Activated T-helper 1 cell treated with anti-CD3 and anti-CD28 coated beads, Interleukin-12 subunit alpha, Interleukin-12 subunit beta, Interleukin-2, Interleukin-4 antibody, amounts not matched to agents 30 ng/mL and 10 ng/mL and 1 ng/mL, durations not matched to agents 14 hours and 24 hours and 36 hours (primary cell): ENCODE measurements at regions not wholly inside any gene's neighbourhood (a gene's known extent, or its start where the extent isn't known, plus 50 kb on each side); places are given as distances from the start of the nearest gene placed in this dataset.

Experiments
- DNase-seq: peaks from one replicate; pipeline ENCODE4 v3.0.0; 2021; ENCODE audit warnings: low spot score
- H3K27ac Mint-ChIP-seq: one replicate; pipeline ENCODE4 v1.8.0; 2021; ENCODE audit warnings: mild to moderate bottlenecking, mixed read lengths
- H3K27me3 Mint-ChIP-seq: one replicate; pipeline ENCODE4 v1.8.0; 2022; ENCODE audit warnings: mild to moderate bottlenecking, moderate library complexity, mixed read lengths; ENCODE audit not compliant: insufficient read depth
- H3K36me3 Mint-ChIP-seq: one replicate; pipeline ENCODE4 v1.8.0; 2021; ENCODE audit warnings: low read depth, mixed read lengths
- H3K4me1 Mint-ChIP-seq: one replicate; pipeline ENCODE4 v1.8.0; 2021; ENCODE audit warnings: low read depth, mixed read lengths
- H3K4me3 Mint-ChIP-seq: one replicate; pipeline ENCODE4 v1.8.0; 2021; ENCODE audit warnings: mild to moderate bottlenecking, moderate library complexity, mixed read lengths
- H3K9me3 Mint-ChIP-seq: one replicate; pipeline ENCODE4 v1.8.0; 2021; ENCODE audit warnings: mixed read lengths
- intact Hi-C: fragments of 100-400 bp; cut with micrococcal nuclease; formaldehyde crosslinking; loops from one replicate; pipeline ENCODE4 v1.15.1; 2024

GRCh38 chr3:181279239-181279565, 289.7 kb upstream of the DNAJC19 start:
- Mint-ChIP-seq H3K4me1 (no peaks in the 10 kb centered on the region), H3K27ac (no peak overlapping the region), H3K36me3 (no peaks in the 10 kb centered on the region), H3K4me3 (no peak overlapping the region), H3K27me3 (peaks cover under 1% of the 10 kb centered on the region), H3K9me3 (no peaks in the 10 kb centered on the region)
- intact Hi-C loops = loop anchor here (2.0 kb wide), 1 partner anchor 68 kb away; no protein-coding TSS in a partner anchor
- no peak for DNase-seq

- no peaks in the 10 kb centered on the region for H3K4me1 Mint-ChIP-seq
- H3K9me3 Mint-ChIP-seq = no peaks in the 10 kb centered on the region
- H3K36me3 Mint-ChIP-seq = no peaks in the 10 kb centered on the region
- no peak for DNase-seq
- H3K4me3 Mint-ChIP-seq = no peak overlapping the region
- intact Hi-C loops = loop anchor here (2.0 kb wide), 1 partner anchor 68 kb away; no protein-coding TSS in a partner anchor
- no peak overlapping the region for H3K27ac Mint-ChIP-seq
- H3K27me3 Mint-ChIP-seq = no peaks in the 10 kb centered on the region
Observed at GRCh38 chr3:181278468-181279238, 289.1 kb upstream of the DNAJC19 start.

GRCh38 chr3:181276358-181276896, 286.9 kb upstream of the DNAJC19 start:
- no peak for DNase-seq
- Mint-ChIP-seq H3K9me3 (no peaks in the 10 kb centered on the region), H3K36me3 (no peaks in the 10 kb centered on the region), H3K27ac (no peak overlapping the region), H3K4me1 (no peaks in the 10 kb centered on the region), H3K4me3 (no peak overlapping the region), H3K27me3 (no peaks in the 10 kb centered on the region)
- intact Hi-C loops = no loop called here

GRCh38 chr3:181274025-181274424, 284.5 kb upstream of the DNAJC19 start:
- Mint-ChIP-seq H3K4me3 (no peak overlapping the region), H3K9me3 (no peaks in the 10 kb centered on the region), H3K36me3 (no peaks in the 10 kb centered on the region), H3K27ac (no peak overlapping the region), H3K4me1 (no peaks in the 10 kb centered on the region), H3K27me3 (no peaks in the 10 kb centered on the region)
- no peak for DNase-seq
- intact Hi-C loops = no loop called here

GRCh38 chr3:181267312-181267711, 277.8 kb upstream of the DNAJC19 start:
- Mint-ChIP-seq H3K27ac (no peak overlapping the region), H3K4me3 (no peak overlapping the region), H3K9me3 (peaks cover 6% of the 10 kb centered on the region), H3K36me3 (no peaks in the 10 kb centered on the region), H3K27me3 (peaks cover 5% of the 10 kb centered on the region), H3K4me1 (no peaks in the 10 kb centered on the region)
- intact Hi-C loops = no loop called here
- DNase-seq = no peak

- no peaks in the 10 kb centered on the region for H3K4me1 Mint-ChIP-seq
- no peak for DNase-seq
- peaks cover 5% of the 10 kb centered on the region for H3K27me3 Mint-ChIP-seq
- peak overlapping the region; percentile 63 for H3K4me3 Mint-ChIP-seq
- H3K9me3 Mint-ChIP-seq = peaks cover 6% of the 10 kb centered on the region
- no peak overlapping the region for H3K27ac Mint-ChIP-seq
- intact Hi-C loops = no loop called here
- no peaks in the 10 kb centered on the region for H3K36me3 Mint-ChIP-seq
Observed at GRCh38 chr3:181265750-181266333, 276.3 kb upstream of the DNAJC19 start.

DNA sequence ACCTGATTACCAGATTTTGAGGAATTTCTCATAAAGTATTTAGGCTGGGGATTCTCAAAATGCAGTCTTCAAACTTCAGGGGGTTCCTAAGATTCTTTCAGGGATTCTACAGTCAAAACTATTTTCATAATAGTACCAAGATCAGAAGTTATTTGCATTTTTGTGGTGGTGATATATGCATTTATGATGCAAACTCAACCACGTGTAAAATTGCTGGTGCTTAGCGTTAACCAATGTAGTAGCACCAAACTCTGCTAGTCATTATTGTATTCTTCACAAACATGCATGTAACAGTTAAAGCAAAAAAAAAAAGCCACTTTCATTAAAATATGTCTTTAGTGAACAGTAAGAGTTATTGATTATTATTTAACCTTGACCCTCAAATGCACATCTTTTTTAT, 274.9 kb upstream of the DNAJC19 start:
- Mint-ChIP-seq H3K27me3 (peaks cover 5% of the 10 kb centered on the region), H3K36me3 (no peaks in the 10 kb centered on the region), H3K4me1 (no peaks in the 10 kb centered on the region), H3K4me3 (no peak overlapping the region), H3K9me3 (peaks cover 6% of the 10 kb centered on the region), H3K27ac (no peak overlapping the region)
- intact Hi-C loops = no loop called here
- no peak for DNase-seq

GRCh38 chr3:181253796-181254195, 264.3 kb upstream of the DNAJC19 start:
- Mint-ChIP-seq H3K9me3 (no peaks in the 10 kb centered on the region), H3K27ac (no peak overlapping the region), H3K27me3 (peaks cover 2% of the 10 kb centered on the region), H3K4me3 (no peak overlapping the region), H3K4me1 (no peaks in the 10 kb centered on the region), H3K36me3 (no peaks in the 10 kb centered on the region)
- intact Hi-C loops = no loop called here
- DNase-seq = no peak

DNA sequence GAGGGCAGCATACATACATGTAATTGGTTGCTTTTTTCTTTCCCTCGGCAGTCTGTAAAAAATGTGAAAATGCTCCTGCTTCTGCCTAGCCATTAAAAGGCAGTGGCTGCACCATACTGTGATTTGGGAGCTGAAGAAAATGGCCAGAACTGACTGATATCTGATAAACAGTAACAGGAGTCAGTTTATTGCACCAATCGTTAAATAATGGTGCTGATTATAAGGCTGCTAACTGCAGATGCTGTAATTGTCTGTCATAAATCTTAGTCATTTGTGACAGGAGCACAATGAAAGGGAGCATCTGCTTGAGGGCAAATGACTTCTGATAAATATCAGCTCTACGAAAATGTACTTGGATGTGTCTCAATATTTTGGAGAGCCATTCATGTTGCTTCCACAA, 263.1 kb upstream of the DNAJC19 start:
- H3K4me3 Mint-ChIP-seq = no peak overlapping the region
- no peaks in the 10 kb centered on the region for H3K4me1 Mint-ChIP-seq
- peaks cover 2% of the 10 kb centered on the region for H3K27me3 Mint-ChIP-seq
- DNase-seq = no peak
- intact Hi-C loops = no loop called here
- H3K9me3 Mint-ChIP-seq = no peaks in the 10 kb centered on the region
- H3K36me3 Mint-ChIP-seq = no peaks in the 10 kb centered on the region
- no peak overlapping the region for H3K27ac Mint-ChIP-seq

DNA sequence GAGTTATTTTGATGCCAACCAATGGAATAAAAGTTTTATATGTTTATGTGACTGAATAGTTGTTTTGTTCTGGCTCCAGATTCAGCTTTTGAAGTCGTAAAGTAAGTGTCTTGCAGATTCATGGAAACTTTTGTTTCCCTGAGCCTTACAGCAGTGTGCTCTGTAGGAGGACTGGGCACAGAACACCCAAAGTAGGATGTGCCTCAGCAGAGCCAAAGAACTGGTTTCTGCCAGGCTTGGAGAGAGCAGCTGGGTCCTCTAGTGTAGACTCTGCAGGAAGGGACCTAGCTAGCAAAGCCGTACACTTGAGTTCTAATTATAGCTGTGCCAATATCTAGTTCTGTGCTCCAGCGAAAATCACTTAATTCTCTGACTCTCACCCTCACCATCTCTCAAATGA, 261.2 kb upstream of the DNAJC19 start:
- Mint-ChIP-seq H3K27ac (no peak overlapping the region), H3K4me1 (no peaks in the 10 kb centered on the region)
- intact Hi-C loops = no loop called here

DNA sequence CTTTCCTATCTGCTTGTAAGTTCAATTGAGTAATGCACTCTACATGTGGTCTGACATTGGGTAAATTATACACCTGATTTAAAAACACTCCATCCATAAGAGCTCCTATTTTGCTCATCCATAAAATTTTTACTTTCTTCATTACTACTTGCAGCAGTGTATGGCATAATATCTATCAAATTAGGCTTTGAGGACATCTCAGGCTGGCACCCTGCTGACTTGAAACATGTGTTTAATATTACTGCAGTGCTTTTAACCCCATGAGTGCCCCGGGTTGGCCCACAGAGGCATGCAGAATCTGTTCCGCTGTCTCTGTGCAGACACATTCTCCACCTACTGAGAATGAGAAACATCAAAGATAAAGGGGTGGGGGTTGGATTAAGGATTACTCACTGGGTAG, 249.9 kb upstream of the DNAJC19 start:
- Mint-ChIP-seq H3K27me3 (no peaks in the 10 kb centered on the region), H3K4me1 (no peaks in the 10 kb centered on the region), H3K27ac (no peak overlapping the region), H3K4me3 (no peak overlapping the region), H3K9me3 (no peaks in the 10 kb centered on the region), H3K36me3 (no peaks in the 10 kb centered on the region)
- intact Hi-C loops = no loop called here
- DNase-seq = no peak

More for the DNA sequence above, 261.2 kb upstream of the DNAJC19 start:
- DNase-seq = no peak
- Mint-ChIP-seq H3K36me3 (no peaks in the 10 kb centered on the region), H3K9me3 (no peaks in the 10 kb centered on the region), H3K27me3 (peaks cover 2% of the 10 kb centered on the region), H3K4me3 (no peak overlapping the region)

GRCh38 chr3:181230258-181230657, 240.7 kb upstream of the DNAJC19 start:
- no peak overlapping the region for H3K27ac Mint-ChIP-seq
- H3K9me3 Mint-ChIP-seq = no peaks in the 10 kb centered on the region
- H3K36me3 Mint-ChIP-seq = no peaks in the 10 kb centered on the region
- intact Hi-C loops = no loop called here
- DNase-seq = no peak
- H3K4me3 Mint-ChIP-seq = no peak overlapping the region
- peaks cover 2% of the 10 kb centered on the region for H3K27me3 Mint-ChIP-seq
- H3K4me1 Mint-ChIP-seq = no peaks in the 10 kb centered on the region

GRCh38 chr3:181213347-181213746, 223.8 kb upstream of the DNAJC19 start:
- H3K4me1 Mint-ChIP-seq = no peaks in the 10 kb centered on the region
- H3K36me3 Mint-ChIP-seq = no peaks in the 10 kb centered on the region
- intact Hi-C loops = loop anchor here (10.0 kb wide), 1 partner anchor 491 kb away; no protein-coding TSS in a partner anchor
- H3K27ac Mint-ChIP-seq = no peak overlapping the region
- DNase-seq = no peak
- H3K4me3 Mint-ChIP-seq = no peak overlapping the region
- H3K27me3 Mint-ChIP-seq = no peaks in the 10 kb centered on the region
- no peaks in the 10 kb centered on the region for H3K9me3 Mint-ChIP-seq
